Nephron progenitor cell (in vitro differentiated cells): ENCODE measurements at regions not wholly inside any gene's neighbourhood (a gene's known extent, or its start where the extent isn't known, plus 50 kb on each side); places are given as distances from the start of the nearest gene placed in this dataset.

Experiments used
- DNase-seq: peaks from one replicate; pipeline ENCODE4 v3.0.0; 2021
- H3K27ac Mint-ChIP-seq: 2 replicates; pipeline ENCODE4 v1.8.0; 2021; ENCODE audit warnings: mild to moderate bottlenecking, moderate library complexity, mixed read lengths
- H3K27me3 Mint-ChIP-seq: 2 replicates; pipeline ENCODE4 v1.8.0; 2021; ENCODE audit warnings: mild to moderate bottlenecking, low read depth, mixed read lengths; ENCODE audit not compliant: poor library complexity
- H3K36me3 Mint-ChIP-seq: 2 replicates; pipeline ENCODE4 v1.8.0; 2021; ENCODE audit warnings: low read depth, mixed read lengths
- H3K4me1 Mint-ChIP-seq: 2 replicates; pipeline ENCODE4 v1.8.0; 2021; ENCODE audit warnings: mixed read lengths
- H3K4me3 Mint-ChIP-seq: 2 replicates; pipeline ENCODE4 v1.8.0; 2021; ENCODE audit warnings: mild to moderate bottlenecking, moderate library complexity, mixed read lengths
- H3K9me3 Mint-ChIP-seq: 2 replicates; pipeline ENCODE4 v1.8.0; 2021; ENCODE audit warnings: mild to moderate bottlenecking, moderate library complexity, mixed read lengths
- CTCF ChIP-seq: fragments of 200-600 bp; sonication (generic); IDR thresholded peaks from 2 replicates; pipeline ENCODE4 v1.5.0; 2021; ENCODE audit warnings: antibody characterized with exemption

DNA sequence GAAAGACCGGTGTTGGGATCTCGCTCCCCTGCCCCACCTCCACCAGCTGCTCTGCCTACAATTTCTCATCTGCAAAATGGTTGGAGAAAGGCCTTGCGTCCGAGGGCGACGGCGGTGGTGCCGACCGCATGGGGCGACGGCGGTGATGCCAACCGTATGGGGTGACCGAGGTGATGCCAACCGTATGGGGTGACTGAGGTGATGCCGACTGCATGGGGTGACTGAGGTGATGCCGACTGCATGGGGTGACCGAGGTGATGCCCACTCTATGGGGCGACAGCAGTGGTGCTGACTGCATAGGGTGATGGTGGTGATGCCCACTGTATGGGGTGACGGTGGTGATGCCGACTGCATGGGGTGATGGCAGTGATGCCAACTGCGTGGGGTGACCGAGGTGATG is 171.0 kb downstream of the OLFM1 start:
- Mint-ChIP-seq H3K27me3 (peaks cover 10% of the 10 kb centered on the region), H3K27ac (no peak overlapping the region), H3K36me3 (no peaks in the 10 kb centered on the region), H3K9me3 (no peaks in the 10 kb centered on the region), H3K4me1 (peaks cover 20% of the 10 kb centered on the region), H3K4me3 (no peak overlapping the region)
- TF ChIP-seq CTCF, result no peak
- DNase-seq, result no peak

DNA sequence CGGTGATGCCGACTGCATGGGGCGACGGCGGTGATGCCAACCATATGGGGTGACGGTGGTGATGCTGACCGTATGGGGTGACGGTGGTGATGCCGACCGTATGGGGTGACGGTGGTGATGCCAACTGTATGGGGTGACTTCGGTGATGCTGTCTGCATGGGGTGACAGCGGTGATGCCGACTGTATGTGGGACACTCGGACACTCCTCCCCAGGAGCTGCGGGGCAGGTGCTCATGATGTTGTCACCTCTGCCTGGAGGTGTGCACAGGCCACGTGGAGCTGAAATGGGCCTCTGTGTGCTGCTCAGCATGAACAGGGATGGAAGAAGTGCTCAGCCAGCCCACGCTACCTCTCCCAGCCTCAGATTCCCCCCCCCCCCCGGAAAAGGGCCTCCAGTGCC is 171.8 kb downstream of the OLFM1 start:
- H3K4me3 Mint-ChIP-seq, result no peak overlapping the region
- no peaks in the 10 kb centered on the region for H3K9me3 Mint-ChIP-seq
- no peak for DNase-seq
- peaks cover 15% of the 10 kb centered on the region for H3K4me1 Mint-ChIP-seq
- no peaks in the 10 kb centered on the region for H3K36me3 Mint-ChIP-seq
- H3K27me3 Mint-ChIP-seq, result peaks cover 10% of the 10 kb centered on the region
- no peak for TF ChIP-seq CTCF
- H3K27ac Mint-ChIP-seq, result no peak overlapping the region

- Mint-ChIP-seq H3K36me3 (no peaks in the 10 kb centered on the region), H3K4me1 (peaks cover 10% of the 10 kb centered on the region)
Observed at GRCh38 chr9:135260221-135261180, 173.0 kb downstream of the OLFM1 start.

GRCh38 chr9:135262248-135262647 is 174.8 kb downstream of the OLFM1 start:
- no peak for TF ChIP-seq CTCF
- DNase-seq, result no peak
- Mint-ChIP-seq H3K27me3 (peaks cover 16% of the 10 kb centered on the region), H3K9me3 (no peaks in the 10 kb centered on the region), H3K4me1 (peaks cover 6% of the 10 kb centered on the region), H3K27ac (no peak overlapping the region), H3K4me3 (no peak overlapping the region), H3K36me3 (no peaks in the 10 kb centered on the region)

More at GRCh38 chr9:135260221-135261180, 173.0 kb downstream of the OLFM1 start:
- H3K27ac Mint-ChIP-seq, result no peak overlapping the region
- no peak for TF ChIP-seq CTCF
- H3K27me3 Mint-ChIP-seq, result peaks cover 10% of the 10 kb centered on the region
- H3K9me3 Mint-ChIP-seq, result no peaks in the 10 kb centered on the region
- H3K4me3 Mint-ChIP-seq, result no peak overlapping the region
- DNase-seq, result no peak

- no peak for DNase-seq
- H3K27ac Mint-ChIP-seq, result no peak overlapping the region
- no peaks in the 10 kb centered on the region for H3K9me3 Mint-ChIP-seq
- peaks cover 20% of the 10 kb centered on the region for H3K27me3 Mint-ChIP-seq
- no peak overlapping the region for H3K4me3 Mint-ChIP-seq
- no peaks in the 10 kb centered on the region for H3K36me3 Mint-ChIP-seq
- no peak for TF ChIP-seq CTCF
- peaks cover 19% of the 10 kb centered on the region for H3K4me1 Mint-ChIP-seq
Observed at GRCh38 chr9:135263511-135263910, 176.0 kb downstream of the OLFM1 start.

DNA sequence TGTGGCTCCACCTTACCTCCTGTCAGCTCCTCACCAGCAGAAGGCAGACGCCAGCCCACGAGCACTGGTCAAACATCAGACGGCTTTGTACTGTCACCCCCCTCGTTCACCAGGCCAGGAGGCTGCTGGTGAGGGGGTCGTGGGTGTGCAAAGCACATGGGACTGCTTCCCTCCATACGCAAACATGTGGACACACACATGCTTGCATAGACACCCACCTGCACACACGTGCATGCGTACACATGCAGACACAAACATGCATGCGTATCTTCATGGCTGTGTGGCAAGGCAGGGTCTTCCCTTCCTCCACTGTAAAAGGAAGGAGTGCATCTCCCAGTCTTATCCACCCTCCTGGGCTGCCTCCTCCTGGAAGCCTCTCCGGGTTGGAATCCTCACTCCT is 178.5 kb downstream of the OLFM1 start:
- Mint-ChIP-seq H3K4me3 (no peak overlapping the region), H3K9me3 (no peaks in the 10 kb centered on the region), H3K36me3 (no peaks in the 10 kb centered on the region), H3K27me3 (peaks cover 12% of the 10 kb centered on the region), H3K27ac (no peak overlapping the region), H3K4me1 (peaks cover 31% of the 10 kb centered on the region)
- no peak for DNase-seq
- TF ChIP-seq CTCF, result no peak
